COR-L47 (cell line): ENCODE measurements at regions not wholly inside any gene's neighbourhood (a gene's known extent, or its start where the extent isn't known, plus 50 kb on each side); places are given as distances from the start of the nearest gene placed in this dataset.

ENCODE experiments used
- DNase-seq: peaks from one replicate; lab custom pipeline; 2025; lab: John Stamatoyannopoulos, UW

DNA sequence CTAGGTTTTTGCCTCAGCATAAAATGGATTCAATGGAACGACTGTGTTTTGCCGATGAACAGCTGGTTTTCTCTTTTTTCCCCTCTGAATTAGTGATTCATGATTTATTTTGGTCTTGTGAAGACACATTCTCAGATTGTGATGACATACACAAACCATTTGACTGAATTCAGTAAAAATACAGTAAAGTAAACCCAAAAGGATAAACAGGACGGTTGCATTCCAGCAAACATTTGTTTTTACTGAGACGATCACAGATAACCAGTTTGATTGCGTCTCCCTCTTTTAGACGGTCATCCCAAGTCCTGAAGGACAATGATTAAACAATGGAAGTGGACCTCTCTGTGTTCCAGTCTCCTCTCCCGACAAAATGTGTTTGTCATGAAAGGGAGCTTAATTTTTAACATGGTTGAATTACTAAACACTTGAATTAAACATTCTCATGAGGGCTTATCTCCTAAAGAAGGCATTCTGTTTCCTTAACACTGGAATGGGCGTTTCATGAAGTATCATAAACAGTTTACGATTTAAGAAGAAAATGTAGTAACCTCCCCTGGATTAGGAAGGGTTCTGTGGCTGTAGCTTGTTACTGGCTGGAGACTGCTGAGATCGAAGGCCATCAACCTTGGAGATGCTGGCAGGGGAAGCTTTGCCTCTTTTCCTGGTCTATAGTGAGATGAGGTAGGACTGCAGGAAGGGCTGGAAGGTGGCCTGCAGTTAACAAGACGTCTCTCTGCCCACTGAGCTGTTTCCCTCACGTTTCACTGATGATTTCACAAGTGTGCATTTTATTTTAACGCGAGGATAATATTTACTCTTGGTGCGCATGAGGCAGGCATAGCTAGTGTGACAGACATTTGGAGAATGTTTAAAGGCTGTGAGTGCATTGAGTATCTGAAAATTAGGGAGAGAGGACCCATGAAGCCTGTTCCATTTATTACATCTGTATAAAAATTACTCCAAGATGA lies 457.9 kb downstream of the FGF9 start:
- no peak for DNase-seq

DNA sequence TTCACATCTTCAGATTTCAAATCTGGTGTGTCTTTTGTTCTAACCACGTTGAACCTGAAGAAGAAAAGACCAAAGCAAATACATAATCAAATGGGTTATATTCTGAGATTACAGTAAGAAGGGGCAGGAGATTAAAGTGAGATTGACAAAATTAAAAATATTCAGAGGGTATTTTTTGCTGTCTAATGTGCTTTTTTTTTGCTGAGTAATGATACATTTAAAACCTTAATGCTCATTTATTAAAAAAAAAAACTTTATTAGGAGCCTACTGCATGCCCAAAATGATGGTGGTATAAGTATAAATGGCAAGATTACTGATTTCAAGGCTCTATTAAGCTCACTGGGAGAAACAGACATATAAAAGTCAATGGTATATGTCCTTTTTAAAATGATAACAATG lies 459.4 kb downstream of the FGF9 start:
- DNase-seq, result no peak

DNA sequence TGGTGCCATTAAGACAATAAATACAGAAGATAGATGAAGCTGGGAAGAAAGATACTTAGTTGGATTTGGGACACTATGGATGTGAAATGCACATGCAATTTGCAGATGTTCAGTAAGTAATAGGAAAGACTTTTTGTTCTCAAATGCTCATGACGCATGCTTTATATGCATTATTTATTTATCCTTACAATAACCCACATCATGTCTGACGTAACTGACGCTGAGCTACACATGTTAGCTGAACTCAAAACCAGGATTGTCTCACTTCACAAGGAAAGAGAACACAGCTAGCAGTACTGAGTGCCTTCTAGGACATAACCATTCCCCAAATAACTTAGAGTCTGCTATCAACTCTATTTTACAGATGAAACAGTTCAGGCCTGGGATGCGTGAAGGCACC lies 463.4 kb downstream of the FGF9 start:
- DNase-seq, result no peak

DNA sequence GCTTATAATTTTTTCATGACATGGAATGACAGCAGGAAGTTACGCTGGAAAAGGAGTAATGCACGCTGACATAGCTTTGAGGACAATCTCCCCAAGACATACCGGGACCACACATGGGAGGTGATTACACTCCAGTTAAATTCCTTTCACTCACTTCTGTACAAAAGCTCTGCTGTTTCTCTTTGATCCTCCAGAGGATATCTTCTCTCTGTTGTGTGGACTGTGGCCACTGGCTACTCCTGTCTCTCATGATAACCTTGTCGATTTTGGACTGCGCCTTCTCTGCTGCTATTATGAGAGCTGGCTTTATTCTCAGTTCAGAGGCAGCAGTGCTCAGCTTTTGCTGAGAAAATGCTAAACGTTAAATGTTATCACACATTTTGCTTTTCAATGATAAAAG lies 464.6 kb downstream of the FGF9 start:
- DNase-seq, result no peak

DNA sequence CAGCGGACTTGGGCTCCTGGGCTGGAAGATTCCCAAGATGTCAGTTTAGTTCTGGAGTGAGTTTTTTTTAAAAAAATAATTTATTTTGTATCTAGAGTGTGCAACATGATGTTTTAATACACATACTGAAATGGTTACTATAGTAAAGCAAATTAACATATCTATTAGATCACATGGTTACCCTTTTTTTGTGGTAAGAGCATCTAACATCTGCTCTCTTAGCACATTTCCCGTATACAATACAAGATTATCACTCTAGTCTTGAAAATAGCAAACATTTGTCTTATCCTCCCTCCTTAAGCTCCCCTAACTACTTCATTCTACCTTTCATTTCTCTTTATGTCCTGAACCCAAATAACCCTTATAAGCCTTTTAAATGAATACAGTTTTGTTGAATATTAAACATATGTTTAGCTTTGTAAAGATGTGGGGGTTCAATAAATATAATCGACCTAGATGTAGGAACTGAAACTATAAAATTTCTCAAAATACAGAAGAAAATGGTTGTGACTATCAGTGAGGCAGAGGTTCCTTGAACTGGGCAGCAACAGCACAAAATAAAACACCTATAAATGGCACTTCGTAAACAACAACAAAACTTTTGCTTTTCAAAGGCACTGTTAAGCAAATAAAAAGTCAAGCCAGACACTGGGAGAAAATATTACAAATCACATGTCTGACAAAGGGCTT lies 466.6 kb downstream of the FGF9 start:
- no peak for DNase-seq

DNA sequence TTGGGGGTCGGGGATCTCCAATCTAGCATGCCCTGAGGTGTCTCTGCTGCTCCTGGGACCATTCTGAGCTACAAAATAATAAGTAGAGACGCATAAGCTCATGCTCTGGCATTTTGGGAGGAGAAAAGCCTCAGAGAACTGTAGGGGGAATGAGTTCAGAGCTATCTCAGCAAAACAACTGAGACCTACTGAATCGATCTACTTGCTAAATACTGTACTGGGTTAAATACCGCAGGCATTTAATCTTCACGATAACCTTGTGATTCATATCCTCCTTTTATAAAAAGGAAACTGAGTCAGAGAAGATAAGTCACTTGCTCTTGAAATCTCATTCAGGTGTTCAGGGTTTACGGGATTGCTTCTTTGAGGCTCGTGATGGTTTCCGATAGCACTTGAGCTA lies 468.1 kb downstream of the FGF9 start:
- no peak for DNase-seq

DNA sequence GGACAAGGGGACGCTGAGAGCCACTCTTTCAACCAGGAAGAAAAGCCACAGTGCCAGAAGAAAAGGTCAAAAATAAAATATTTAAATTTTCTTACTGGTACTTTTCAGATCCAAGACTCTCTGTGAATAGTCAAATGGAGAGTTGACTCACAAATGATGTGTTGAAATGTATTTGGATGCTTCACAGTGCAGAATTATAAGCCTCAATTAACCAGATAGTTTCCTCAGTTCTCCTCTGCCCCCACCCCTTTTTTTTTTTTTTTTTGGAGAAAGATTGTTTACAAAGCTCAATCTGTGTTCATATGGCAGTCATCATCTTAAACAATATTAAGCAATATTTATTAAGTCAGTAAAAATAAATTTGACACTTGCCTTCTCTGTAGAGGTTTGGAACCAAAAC lies 470.8 kb downstream of the FGF9 start:
- no peak for DNase-seq

DNA sequence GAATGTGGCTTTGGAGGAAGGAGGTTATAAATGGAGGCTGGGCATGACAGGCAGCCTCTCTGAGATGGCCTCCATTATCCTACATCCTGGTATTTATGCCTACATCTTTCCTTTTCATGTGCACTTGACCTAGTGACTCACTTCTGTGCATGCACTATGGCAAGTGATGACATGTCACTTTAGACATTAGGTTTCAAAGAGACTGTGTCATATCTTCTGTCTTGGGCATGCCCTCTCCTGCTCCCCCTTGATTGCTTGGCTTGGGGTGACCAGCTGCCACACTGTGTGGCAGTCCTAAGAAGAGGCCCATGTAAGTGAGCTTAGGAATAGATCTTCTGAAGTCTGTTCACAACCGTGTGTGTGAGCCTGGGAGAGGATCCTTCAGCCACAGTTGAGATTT lies 472.8 kb downstream of the FGF9 start:
- DNase-seq, result no peak

DNA sequence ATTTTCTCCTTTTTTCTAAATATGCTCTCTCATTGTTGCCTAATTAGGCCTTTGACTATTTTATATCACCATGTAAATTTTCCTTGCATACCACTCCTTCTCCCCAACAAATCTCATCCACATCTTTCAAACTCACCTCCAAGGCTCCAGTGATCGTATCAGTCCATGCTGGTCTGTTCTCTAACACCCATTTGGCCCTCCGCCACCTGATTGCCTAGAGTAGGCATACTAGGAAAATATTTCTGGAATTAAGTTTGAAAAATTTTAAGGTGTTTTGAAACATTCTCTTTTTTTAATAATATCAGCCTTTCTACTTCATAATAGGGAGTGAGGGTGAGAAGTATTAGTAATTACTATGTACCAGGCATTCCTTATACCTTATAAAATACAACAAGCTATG lies 473.9 kb downstream of the FGF9 start:
- DNase-seq, result no peak

DNA sequence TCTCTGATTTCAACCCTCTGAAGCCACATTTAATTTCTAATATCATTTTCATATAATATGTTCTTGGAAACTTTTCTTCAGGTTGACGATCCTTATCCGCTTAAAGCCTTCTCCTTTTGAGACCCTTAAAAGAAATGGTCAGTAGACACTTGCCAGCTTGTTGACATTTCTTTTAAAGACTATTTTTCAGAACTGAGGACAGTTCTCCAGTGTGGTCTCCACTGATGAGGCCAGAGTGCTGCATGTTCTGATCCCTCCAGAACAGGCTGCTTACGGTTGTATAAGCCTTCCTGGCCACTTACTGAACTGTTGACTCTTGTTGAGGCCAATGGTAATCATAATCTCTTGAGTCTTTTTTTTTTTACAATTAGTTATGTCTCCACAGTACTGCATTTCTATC lies 477.3 kb downstream of the FGF9 start:
- no peak for DNase-seq

DNA sequence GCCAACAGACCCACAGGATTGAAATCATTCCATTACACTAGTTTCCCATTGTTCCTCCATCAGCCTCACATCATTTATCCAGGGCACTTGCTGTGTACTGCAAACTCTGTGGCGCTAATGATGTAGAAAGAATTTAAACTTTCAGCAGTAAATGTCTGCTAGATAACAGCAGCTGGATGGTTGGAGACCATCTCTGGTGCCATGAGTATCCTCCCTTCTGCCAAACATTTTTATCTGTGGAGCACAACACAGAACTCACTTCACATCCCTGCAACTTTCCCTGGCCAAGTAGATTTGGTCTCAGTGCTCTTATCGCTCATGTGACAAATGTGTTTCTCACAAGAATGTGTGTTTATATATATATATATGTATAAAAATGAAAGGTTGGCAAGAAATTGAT lies 481.9 kb downstream of the FGF9 start:
- no peak for DNase-seq

DNA sequence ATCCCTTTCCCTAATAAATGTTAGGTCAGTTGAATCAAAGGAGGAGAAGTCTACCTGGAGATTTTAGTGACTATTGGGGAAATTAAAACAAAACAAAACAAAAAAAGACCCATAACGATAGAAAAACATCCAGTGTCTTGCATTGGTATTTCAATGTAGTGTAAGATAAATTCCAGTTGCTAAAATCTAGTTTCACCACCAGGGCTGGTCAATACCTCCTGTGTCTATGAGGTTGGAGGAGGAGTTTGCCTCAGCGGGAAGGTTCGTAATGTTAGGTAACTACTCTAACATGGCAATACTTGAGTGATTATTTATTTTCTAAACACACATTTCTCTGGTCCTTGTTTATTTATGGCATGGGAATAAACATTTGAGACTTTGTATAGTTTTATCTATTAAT lies 483.2 kb downstream of the FGF9 start:
- no peak for DNase-seq

DNA sequence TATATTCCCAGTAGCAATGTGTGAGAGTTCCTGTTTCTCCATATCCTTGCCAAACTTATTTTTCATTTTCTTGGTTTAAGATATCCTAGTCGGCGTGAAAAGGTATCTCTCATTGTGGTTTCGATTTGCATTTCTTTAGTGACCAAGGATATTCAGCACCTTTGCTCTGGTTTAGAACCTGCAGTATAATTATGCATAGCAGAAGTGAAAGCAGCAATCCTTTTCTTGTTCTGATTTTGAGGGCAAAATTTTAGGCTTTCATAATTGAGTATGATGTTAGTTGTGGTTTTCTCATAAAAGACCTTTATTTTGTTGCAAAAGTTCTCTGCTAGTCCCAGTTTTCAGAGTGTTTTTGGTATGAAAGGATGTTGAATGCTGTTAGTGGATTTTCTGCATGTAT lies 491.0 kb downstream of the FGF9 start:
- no peak for DNase-seq

DNA sequence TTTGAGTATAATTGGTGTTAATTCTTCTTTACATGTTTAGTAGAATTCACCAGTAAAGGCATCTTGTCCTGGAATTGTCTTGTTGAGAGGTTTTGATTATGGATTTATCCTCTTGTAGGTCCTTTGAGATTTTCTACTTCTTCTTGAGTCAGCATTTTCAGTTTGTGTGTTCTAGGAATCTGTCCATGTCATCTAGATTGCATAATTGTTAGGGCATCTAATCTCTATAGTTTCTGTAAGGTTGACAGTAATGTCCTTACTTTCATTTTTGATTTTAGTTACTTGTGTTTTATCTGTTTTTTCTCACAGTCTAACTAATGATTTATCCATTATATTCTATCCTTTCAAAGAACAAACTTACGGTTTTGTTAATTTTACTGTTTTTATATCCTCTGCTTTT lies 492.0 kb downstream of the FGF9 start:
- no peak for DNase-seq

DNA sequence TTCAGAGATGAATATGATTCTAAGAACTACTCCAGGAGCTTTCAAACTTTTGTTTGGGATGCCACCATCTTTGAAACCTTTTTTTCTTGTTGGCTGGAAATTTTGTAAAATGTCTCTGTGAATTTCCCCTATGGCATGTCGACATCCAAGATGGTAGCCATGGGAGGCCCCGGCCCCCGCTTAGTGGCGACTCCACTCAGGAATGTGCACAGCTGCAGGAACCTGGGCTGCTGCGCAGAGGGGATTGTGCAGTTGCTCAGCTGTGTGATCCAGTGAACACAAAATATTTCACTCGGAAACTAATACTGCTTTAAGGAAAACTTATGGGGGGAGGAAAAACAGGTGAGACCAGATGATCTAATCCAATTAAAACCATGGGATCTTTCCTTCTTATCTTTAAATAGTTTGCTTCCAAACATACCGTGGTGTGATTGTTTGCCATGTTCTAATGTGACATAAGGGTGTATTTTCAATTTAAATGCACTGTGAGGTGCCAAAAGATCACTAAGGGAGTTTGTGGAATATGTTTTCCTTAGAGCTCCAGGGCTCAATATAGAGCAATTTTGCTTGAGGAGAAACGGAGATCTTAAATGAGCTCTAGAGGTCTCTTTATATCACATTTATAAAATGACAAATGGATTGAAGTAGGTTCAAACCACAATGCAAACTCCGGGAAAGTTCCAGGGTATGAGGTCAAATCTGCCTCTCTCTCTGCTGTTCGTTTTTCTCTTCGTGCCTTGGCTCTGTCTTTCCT lies 497.7 kb downstream of the FGF9 start:
- no peak for DNase-seq

DNA sequence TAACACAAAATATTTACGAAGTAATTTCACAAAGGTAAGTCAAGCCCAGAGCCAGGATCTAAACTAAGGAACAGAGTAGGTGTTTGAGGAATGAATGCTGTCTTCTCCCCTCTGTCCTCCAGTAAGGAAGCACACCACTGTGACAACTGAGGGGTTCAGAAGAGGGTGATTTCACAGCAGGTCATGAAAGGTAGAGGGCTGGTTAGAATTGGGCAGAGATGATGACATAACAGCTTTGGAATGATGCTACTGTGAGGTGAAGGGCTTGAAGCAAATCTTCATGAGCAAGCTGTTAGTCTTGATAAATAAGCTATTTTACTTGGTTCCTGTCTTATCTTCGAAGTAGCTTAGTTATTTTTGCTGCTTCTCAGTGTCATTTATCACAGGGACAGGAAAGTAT lies 498.6 kb downstream of the FGF9 start:
- DNase-seq, result no peak

DNA sequence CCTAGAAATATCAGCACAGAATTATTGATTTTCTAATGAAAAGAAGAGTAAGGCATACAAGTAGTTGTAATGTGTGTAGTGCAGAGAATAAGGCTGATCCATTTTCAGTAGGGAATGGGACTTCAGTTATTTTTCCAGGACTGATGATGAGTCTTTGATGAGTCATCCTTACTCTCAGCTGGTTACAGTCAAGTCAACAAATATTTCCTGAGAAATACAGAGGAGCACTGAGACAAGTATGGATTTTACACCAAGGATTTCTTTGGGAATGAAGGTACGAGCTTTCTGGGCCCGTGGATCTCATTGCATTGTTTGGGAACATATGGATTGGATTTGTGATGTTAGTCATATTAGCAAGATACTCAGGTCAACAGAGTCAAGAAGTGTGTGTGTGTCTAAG lies 502.7 kb downstream of the FGF9 start:
- no peak for DNase-seq

DNA sequence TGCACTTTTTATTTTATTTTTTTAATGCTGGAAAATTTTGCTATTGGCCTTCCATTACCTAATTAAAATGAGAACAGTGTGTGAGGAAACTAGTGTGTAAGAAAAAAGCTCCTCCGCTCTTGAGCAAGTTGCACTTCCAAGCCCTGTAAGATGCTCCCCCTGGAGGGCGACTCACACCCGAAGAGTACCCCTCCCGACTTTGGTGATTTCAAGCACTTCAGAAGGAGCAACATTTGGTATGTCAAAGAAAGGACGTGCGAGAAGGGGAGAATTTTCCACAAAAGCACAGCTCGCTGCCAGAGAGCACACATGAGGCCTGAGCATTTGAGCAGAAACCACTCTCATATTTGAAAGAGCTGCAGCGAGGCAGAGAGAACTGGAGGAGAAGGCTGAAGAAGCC lies 504.4 kb downstream of the FGF9 start:
- DNase-seq, result no peak

DNA sequence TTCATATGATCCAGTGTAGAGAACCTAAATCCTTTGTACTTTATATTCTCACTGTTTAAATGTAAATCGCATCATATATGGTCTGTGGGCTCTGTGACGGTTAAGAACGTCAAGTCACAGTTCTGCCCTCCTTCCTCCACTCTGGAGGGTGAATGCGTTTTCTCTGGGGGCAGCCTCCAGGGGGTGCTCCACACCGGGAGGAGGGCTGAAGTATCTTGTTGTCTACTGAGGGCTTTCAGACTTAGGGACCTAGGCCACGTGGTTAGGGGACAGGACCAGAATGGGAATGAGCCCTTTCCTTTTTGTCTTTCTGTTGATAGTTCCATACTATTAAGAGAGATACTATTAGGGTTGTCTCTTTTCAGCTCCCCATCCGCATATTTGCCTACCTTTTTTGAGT lies 504.9 kb downstream of the FGF9 start:
- DNase-seq, result no peak

DNA sequence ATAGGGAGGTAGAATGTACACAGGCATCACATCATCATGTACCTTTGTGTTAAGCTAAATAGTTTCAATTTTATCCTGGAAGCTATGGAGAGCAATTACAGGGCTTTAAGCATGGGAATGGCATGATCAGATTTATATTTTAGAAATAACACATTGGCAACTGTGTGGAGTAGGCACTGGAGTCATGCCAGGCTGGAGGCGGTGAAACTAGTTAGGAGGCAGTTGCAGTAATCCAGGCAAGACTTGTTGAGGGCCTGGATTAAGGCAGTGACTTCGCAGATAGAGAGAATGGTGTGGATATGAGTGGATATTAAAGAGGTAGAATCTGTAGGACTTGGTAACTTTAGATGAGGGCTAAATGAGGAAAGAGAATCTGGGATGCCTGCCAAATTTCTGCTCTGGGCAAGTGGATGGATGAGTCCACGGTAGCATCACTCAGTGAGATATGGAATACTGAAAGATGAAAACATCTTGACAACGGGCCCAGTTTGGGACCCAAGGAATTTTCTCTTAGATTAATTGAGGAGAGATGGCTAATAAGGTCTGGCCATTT lies 506.2 kb downstream of the FGF9 start:
- DNase-seq, result no peak

DNA sequence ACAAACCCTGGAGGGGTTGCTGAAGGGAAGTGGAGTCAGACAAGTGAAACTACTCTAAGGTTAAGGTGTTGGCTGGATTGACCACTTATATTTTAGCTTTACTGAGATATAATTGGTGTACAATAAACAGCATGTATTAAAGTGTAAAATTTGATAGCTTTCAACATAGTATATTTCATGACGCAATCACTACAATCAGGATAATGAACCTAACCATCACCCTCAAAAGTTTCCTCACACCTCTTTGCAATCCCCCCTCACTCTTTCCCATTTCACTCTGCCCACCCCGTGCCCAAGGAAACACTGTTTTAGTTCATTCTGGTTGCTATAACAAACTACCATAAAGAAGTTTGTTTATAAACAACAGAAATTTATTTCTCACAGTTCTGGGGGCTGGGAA lies 508.0 kb downstream of the FGF9 start:
- no peak for DNase-seq

DNA sequence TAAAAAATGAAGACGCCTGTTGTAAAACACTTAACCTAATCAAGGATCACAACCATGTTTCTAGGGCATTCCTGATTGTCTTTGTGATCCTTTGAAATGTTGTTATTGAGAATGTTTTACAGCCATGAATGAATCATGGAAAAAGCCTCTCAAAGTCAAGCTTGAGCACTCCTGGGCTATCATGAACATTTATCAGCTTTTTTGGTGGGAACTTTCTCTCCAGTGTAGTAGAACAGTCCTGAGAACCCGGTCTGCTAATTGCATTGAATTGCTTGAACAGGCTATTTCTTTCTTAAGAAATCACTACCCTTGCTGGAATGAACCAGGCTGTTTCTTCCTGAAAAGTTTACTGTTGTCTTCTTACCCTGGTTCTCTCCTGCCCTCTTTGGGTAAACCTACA lies 516.5 kb downstream of the FGF9 start:
- no peak for DNase-seq
